GM23338 (cell line): ENCODE measurements at regions not wholly inside any gene's neighbourhood (a gene's known extent, or its start where the extent isn't known, plus 50 kb on each side); places are given as distances from the start of the nearest gene placed in this dataset.

Experiments
- CREB1 ChIP-seq: fragments of 250-450 bp; sonication (Bioruptor Pico); IDR thresholded peaks from 2 replicates; pipeline ENCODE4 v1.5.0; 2020; ENCODE audit warnings: low read depth, mild to moderate bottlenecking, moderate library complexity
- REST ChIP-seq: IDR thresholded peaks from one replicate; pipeline ENCODE4 v1.6.1; 2018; ENCODE audit warnings: antibody characterized with exemption; ENCODE audit not compliant: unreplicated experiment
- TF ChIP-seq, protein P1 (sequence below), 2 experiments: fragments of 200-600 bp in 1 of 2; sonication (generic) in 1 of 2; conservative IDR thresholded peaks; 2 replicates each; pipeline versions ENCODE4 v1.5.1 to v1.6.1; 2016 to 2017; ENCODE audit warnings: antibody characterized with exemption in 2 of 2, low read depth in 2 of 2, mild to moderate bottlenecking in 2 of 2, moderate library complexity in 1 of 2

DNA sequence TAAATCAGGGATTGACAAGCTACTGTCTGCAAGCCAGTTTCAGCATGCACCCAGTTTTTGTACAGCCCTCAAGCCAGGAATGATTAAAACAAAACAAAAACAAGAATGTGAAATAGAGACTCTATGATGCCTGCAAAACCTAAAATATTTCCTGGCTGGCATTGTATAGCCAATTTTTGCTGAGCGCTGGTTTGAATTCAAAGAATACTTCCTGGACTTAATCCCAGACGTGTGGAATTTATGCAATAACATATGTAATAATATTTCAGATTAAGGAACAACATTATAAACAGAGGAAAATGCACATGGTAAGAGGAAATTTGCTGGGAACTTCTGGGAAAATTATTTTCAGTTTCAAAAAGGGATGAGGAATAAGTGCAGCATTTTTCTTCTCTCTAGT lies 148.1 kb upstream of the RPRM start:
- no peak for TF ChIP-seq CREB1 (CRISPR knock-in tag)
- TF ChIP-seq, protein P1, sequence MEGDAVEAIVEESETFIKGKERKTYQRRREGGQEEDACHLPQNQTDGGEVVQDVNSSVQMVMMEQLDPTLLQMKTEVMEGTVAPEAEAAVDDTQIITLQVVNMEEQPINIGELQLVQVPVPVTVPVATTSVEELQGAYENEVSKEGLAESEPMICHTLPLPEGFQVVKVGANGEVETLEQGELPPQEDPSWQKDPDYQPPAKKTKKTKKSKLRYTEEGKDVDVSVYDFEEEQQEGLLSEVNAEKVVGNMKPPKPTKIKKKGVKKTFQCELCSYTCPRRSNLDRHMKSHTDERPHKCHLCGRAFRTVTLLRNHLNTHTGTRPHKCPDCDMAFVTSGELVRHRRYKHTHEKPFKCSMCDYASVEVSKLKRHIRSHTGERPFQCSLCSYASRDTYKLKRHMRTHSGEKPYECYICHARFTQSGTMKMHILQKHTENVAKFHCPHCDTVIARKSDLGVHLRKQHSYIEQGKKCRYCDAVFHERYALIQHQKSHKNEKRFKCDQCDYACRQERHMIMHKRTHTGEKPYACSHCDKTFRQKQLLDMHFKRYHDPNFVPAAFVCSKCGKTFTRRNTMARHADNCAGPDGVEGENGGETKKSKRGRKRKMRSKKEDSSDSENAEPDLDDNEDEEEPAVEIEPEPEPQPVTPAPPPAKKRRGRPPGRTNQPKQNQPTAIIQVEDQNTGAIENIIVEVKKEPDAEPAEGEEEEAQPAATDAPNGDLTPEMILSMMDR (conservative IDR thresholded peaks at IDR 0.05; ENCODE audit: low read depth in 2 of 2), result no peak
- no peak for TF ChIP-seq REST
